ENCODE measurements at regions not wholly inside any gene's neighbourhood (a gene's known extent, or its start where the extent isn't known, plus 50 kb on each side); places are given as distances from the start of the nearest gene placed in this dataset.

GRCh38 chr11:8794677-8795103 lies 112.1 kb downstream of the RPL27A start:
- H3K4me3 ChIP-seq (ENCODE audit: low read length) = no peak overlapping the region
- H3K4me1 ChIP-seq (ENCODE audit: insufficient read depth, low read length) = no peaks in the 10 kb centered on the region
- H3K4me1 Mint-ChIP-seq = no peaks in the 10 kb centered on the region
- no peaks in the 10 kb centered on the region for H3K9me3 Mint-ChIP-seq
- POLR2A ChIA-PET = no interaction called here
- no peaks in the 10 kb centered on the region for H3K36me3 Mint-ChIP-seq
- no peaks in the 10 kb centered on the region for H3K27me3 ChIP-seq (ENCODE audit: insufficient read depth, low read length, poor library complexity, severe bottlenecking)
- DNase-seq = no peak
- H3K9me3 ChIP-seq (ENCODE audit: low read length) = no peaks in the 10 kb centered on the region
- no peak overlapping the region for H3K27ac Mint-ChIP-seq
- no peak overlapping the region for H3K27ac ChIP-seq (ENCODE audit: low read depth, low read length)
- no peak overlapping the region for H3K4me3 Mint-ChIP-seq
- no peaks in the 10 kb centered on the region for H3K36me3 ChIP-seq (ENCODE audit: insufficient read depth, low read length)
- H3K27me3 Mint-ChIP-seq = peaks cover 1 to 16% of the 10 kb centered on the region in 2 donors
- CTCF ChIA-PET = no interaction called here

GRCh38 chr11:8796941-8797340 lies 114.0 kb upstream of the AKIP1 start:
- H3K4me3 ChIP-seq (ENCODE audit: low read length) = no peak overlapping the region
- Mint-ChIP-seq H3K4me1 (no peaks in the 10 kb centered on the region), H3K27ac (no peak overlapping the region), H3K4me3 (no peak overlapping the region), H3K36me3 (no peaks in the 10 kb centered on the region), H3K27me3 (peaks cover 1 to 9% of the 10 kb centered on the region in 2 donors), H3K9me3 (no peaks in the 10 kb centered on the region)
- CTCF ChIA-PET = interaction anchor here (1.0 kb wide), 1 partner anchor 12 kb away, joined by 3 read pairs; no protein-coding TSS in a partner anchor
- no peaks in the 10 kb centered on the region for H3K9me3 ChIP-seq (ENCODE audit: low read length)
- no peak overlapping the region for H3K27ac ChIP-seq (ENCODE audit: low read depth, low read length)
- DNase-seq = no peak
- no peaks in the 10 kb centered on the region for H3K36me3 ChIP-seq (ENCODE audit: insufficient read depth, low read length)
- POLR2A ChIA-PET = no interaction called here
- H3K27me3 ChIP-seq (ENCODE audit: insufficient read depth, low read length, poor library complexity, severe bottlenecking) = no peaks in the 10 kb centered on the region
- H3K4me1 ChIP-seq (ENCODE audit: insufficient read depth, low read length) = no peaks in the 10 kb centered on the region

- POLR2A ChIA-PET = no interaction called here
- CTCF ChIA-PET = no interaction called here
- Mint-ChIP-seq H3K27me3 (peaks cover 1 to 9% of the 10 kb centered on the region in 2 donors), H3K36me3 (no peaks in the 10 kb centered on the region), H3K9me3 (no peaks in the 10 kb centered on the region), H3K27ac (no peak overlapping the region), H3K4me3 (no peak overlapping the region), H3K4me1 (no peaks in the 10 kb centered on the region)
- Histone ChIP-seq H3K4me3 (ENCODE audit: low read length) (no peak overlapping the region), H3K36me3 (ENCODE audit: insufficient read depth, low read length) (no peaks in the 10 kb centered on the region), H3K9me3 (ENCODE audit: low read length) (no peaks in the 10 kb centered on the region), H3K27me3 (ENCODE audit: insufficient read depth, low read length, poor library complexity, severe bottlenecking) (no peaks in the 10 kb centered on the region), H3K4me1 (ENCODE audit: insufficient read depth, low read length) (no peaks in the 10 kb centered on the region), H3K27ac (ENCODE audit: low read depth, low read length) (no peak overlapping the region)
- no peak for DNase-seq
Measured at GRCh38 chr11:8799273-8799672, 111.7 kb upstream of the AKIP1 start.

GRCh38 chr11:8800520-8801110 lies 110.4 kb upstream of the AKIP1 start:
- Mint-ChIP-seq H3K36me3 (no peaks in the 10 kb centered on the region), H3K4me3 (no peak overlapping the region), H3K27me3 (peaks cover 1 to 9% of the 10 kb centered on the region in 2 donors), H3K9me3 (no peaks in the 10 kb centered on the region), H3K4me1 (no peaks in the 10 kb centered on the region), H3K27ac (no peak overlapping the region)
- H3K27me3 ChIP-seq (ENCODE audit: insufficient read depth, low read length, poor library complexity, severe bottlenecking) = no peaks in the 10 kb centered on the region
- ChIA-PET CTCF (no interaction called here), POLR2A (no interaction called here)
- no peak for DNase-seq
- H3K36me3 ChIP-seq (ENCODE audit: insufficient read depth, low read length) = no peaks in the 10 kb centered on the region
- H3K4me3 ChIP-seq (ENCODE audit: low read length) = no peak overlapping the region
- no peaks in the 10 kb centered on the region for H3K9me3 ChIP-seq (ENCODE audit: low read length)
- no peaks in the 10 kb centered on the region for H3K4me1 ChIP-seq (ENCODE audit: insufficient read depth, low read length)
- H3K27ac ChIP-seq (ENCODE audit: low read depth, low read length) = no peak overlapping the region

GRCh38 chr11:8801121-8801520 lies 109.9 kb upstream of the AKIP1 start:
- Mint-ChIP-seq H3K36me3 (no peaks in the 10 kb centered on the region), H3K4me1 (no peaks in the 10 kb centered on the region), H3K9me3 (no peaks in the 10 kb centered on the region), H3K4me3 (no peak overlapping the region), H3K27me3 (peaks cover 4 to 9% of the 10 kb centered on the region in 2 donors), H3K27ac (no peak overlapping the region)
- POLR2A ChIA-PET = no interaction called here
- Histone ChIP-seq H3K4me3 (ENCODE audit: low read length) (no peak overlapping the region), H3K27me3 (ENCODE audit: insufficient read depth, low read length, poor library complexity, severe bottlenecking) (no peaks in the 10 kb centered on the region), H3K27ac (ENCODE audit: low read depth, low read length) (no peak overlapping the region), H3K4me1 (ENCODE audit: insufficient read depth, low read length) (no peaks in the 10 kb centered on the region), H3K36me3 (ENCODE audit: insufficient read depth, low read length) (no peaks in the 10 kb centered on the region), H3K9me3 (ENCODE audit: low read length) (no peaks in the 10 kb centered on the region)
- no peak for DNase-seq
- CTCF ChIA-PET = no interaction called here

GRCh38 chr11:8802251-8802650 lies 108.7 kb upstream of the AKIP1 start:
- Histone ChIP-seq H3K36me3 (ENCODE audit: insufficient read depth, low read length) (no peaks in the 10 kb centered on the region), H3K4me1 (ENCODE audit: insufficient read depth, low read length) (no peaks in the 10 kb centered on the region), H3K27ac (ENCODE audit: low read depth, low read length) (no peak overlapping the region), H3K27me3 (ENCODE audit: insufficient read depth, low read length, poor library complexity, severe bottlenecking) (no peaks in the 10 kb centered on the region), H3K9me3 (ENCODE audit: low read length) (no peaks in the 10 kb centered on the region), H3K4me3 (ENCODE audit: low read length) (no peak overlapping the region)
- Mint-ChIP-seq H3K9me3 (no peaks in the 10 kb centered on the region), H3K4me1 (no peaks in the 10 kb centered on the region), H3K4me3 (no peak overlapping the region), H3K27me3 (peaks cover 6 to 9% of the 10 kb centered on the region in 2 donors), H3K27ac (no peak overlapping the region), H3K36me3 (no peaks in the 10 kb centered on the region)
- ChIA-PET CTCF (no interaction called here), POLR2A (no interaction called here)
- no peak for DNase-seq

GRCh38 chr11:8803973-8804372 lies 107.0 kb upstream of the AKIP1 start:
- Histone ChIP-seq H3K9me3 (ENCODE audit: low read length) (no peaks in the 10 kb centered on the region), H3K27me3 (ENCODE audit: insufficient read depth, low read length, poor library complexity, severe bottlenecking) (peaks cover 1% of the 10 kb centered on the region), H3K36me3 (ENCODE audit: insufficient read depth, low read length) (no peaks in the 10 kb centered on the region), H3K27ac (ENCODE audit: low read depth, low read length) (no peak overlapping the region), H3K4me1 (ENCODE audit: insufficient read depth, low read length) (no peaks in the 10 kb centered on the region), H3K4me3 (ENCODE audit: low read length) (no peak overlapping the region)
- Mint-ChIP-seq H3K4me3 (no peak overlapping the region), H3K27me3 (peaks cover 7 to 10% of the 10 kb centered on the region in 2 donors), H3K4me1 (no peaks in the 10 kb centered on the region), H3K27ac (no peak overlapping the region), H3K36me3 (no peaks in the 10 kb centered on the region), H3K9me3 (no peaks in the 10 kb centered on the region)
- CTCF ChIA-PET = no interaction called here
- POLR2A ChIA-PET = no interaction called here
- DNase-seq = no peak

GRCh38 chr11:8805296-8805695 lies 105.7 kb upstream of the AKIP1 start:
- POLR2A ChIA-PET = no interaction called here
- Mint-ChIP-seq H3K27me3 (peaks cover 8 to 19% of the 10 kb centered on the region in 2 donors), H3K36me3 (no peaks in the 10 kb centered on the region), H3K9me3 (no peaks in the 10 kb centered on the region), H3K27ac (no peak overlapping the region), H3K4me3 (no peak overlapping the region), H3K4me1 (peaks cover 0 to 4% (median 3%) of the 10 kb centered on the region in 3 donors)
- H3K36me3 ChIP-seq (ENCODE audit: insufficient read depth, low read length) = no peaks in the 10 kb centered on the region
- DNase-seq = no peak
- H3K4me1 ChIP-seq (ENCODE audit: insufficient read depth, low read length) = no peaks in the 10 kb centered on the region
- H3K27ac ChIP-seq (ENCODE audit: low read depth, low read length) = no peak overlapping the region
- H3K4me3 ChIP-seq (ENCODE audit: low read length) = no peak overlapping the region
- peaks cover 5% of the 10 kb centered on the region for H3K27me3 ChIP-seq (ENCODE audit: insufficient read depth, low read length, poor library complexity, severe bottlenecking)
- no peaks in the 10 kb centered on the region for H3K9me3 ChIP-seq (ENCODE audit: low read length)
- CTCF ChIA-PET = no interaction called here

GRCh38 chr11:8806974-8807373 lies 104.0 kb upstream of the AKIP1 start:
- no peaks in the 10 kb centered on the region for H3K36me3 Mint-ChIP-seq
- Histone ChIP-seq H3K9me3 (ENCODE audit: low read length) (no peaks in the 10 kb centered on the region), H3K4me1 (ENCODE audit: insufficient read depth, low read length) (no peaks in the 10 kb centered on the region), H3K27ac (ENCODE audit: low read depth, low read length) (no peak overlapping the region), H3K4me3 (ENCODE audit: low read length) (no peak overlapping the region), H3K27me3 (ENCODE audit: insufficient read depth, low read length, poor library complexity, severe bottlenecking) (peaks cover 5% of the 10 kb centered on the region), H3K36me3 (ENCODE audit: insufficient read depth, low read length) (no peaks in the 10 kb centered on the region)
- ChIA-PET CTCF (no interaction called here), POLR2A (no interaction called here)
- H3K9me3 Mint-ChIP-seq = no peaks in the 10 kb centered on the region
- no peak for DNase-seq
- H3K27ac Mint-ChIP-seq = no peak overlapping the region
- peaks cover 10 to 28% of the 10 kb centered on the region in 2 donors for H3K27me3 Mint-ChIP-seq
- H3K4me1 Mint-ChIP-seq = peaks cover 4 to 9% (median 9%) of the 10 kb centered on the region in 3 donors
- H3K4me3 Mint-ChIP-seq = no peak overlapping the region
